H1 (cell line): ENCODE measurements at regions not wholly inside any gene's neighbourhood (a gene's known extent, or its start where the extent isn't known, plus 50 kb on each side); places are given as distances from the start of the nearest gene placed in this dataset.
A peak's percentile ranks its signal among the peaks of the same experiment; 100 is the strongest.

Experiments used
- CTCF ChIA-PET: fragments of 300-600 bp; sonication (Branson Sonifier 250); formaldehyde crosslinking; loops from one replicate; lab custom pipeline; 2021; ENCODE audit not compliant: partially characterized antibody; lab: Charles Lee
- POLR2A ChIA-PET: fragments of 300-600 bp; sonication (Branson Sonifier 250); formaldehyde crosslinking; loops from one replicate; lab custom pipeline; 2021; ENCODE audit warnings: inconsistent platforms; ENCODE audit not compliant: partially characterized antibody; lab: Charles Lee
- DNase-seq, 2 experiments: peaks; one replicate each; pipeline versions ENCODE4 v3.0.0 to v3.0.0-alpha.2; 2010 to 2022; ENCODE audit warnings: low spot score in 2 of 2, low read depth in 1 of 2, mixed read lengths in 1 of 2
- FAIRE-seq: peaks from 2 replicates; lab custom pipeline; 2011; peaks lifted over from hg19 to GRCh38; lab: Jason Lieb, UNC
- H2AFZ ChIP-seq: 2 replicates; pipeline ENCODE4 v1.8.1; 2012; ENCODE audit warnings: low read length, inconsistent platforms
- H2AK5ac ChIP-seq: 2 replicates; pipeline ENCODE4 v1.6.1; 2013; ENCODE audit warnings: low read depth, low read length
- H2BK120ac ChIP-seq: replicated peaks from 2 replicates; pipeline ENCODE3; 2013; ENCODE audit warnings: low read depth, low read length, inconsistent platforms
- H2BK12ac ChIP-seq: 2 replicates; pipeline ENCODE4 v1.6.1; 2013; ENCODE audit warnings: low read depth, low read length
- H2BK15ac ChIP-seq: 2 replicates; pipeline ENCODE4 v1.6.1; 2013; ENCODE audit warnings: low read length
- H2BK20ac ChIP-seq: 2 replicates; pipeline ENCODE4 v1.6.1; 2013; ENCODE audit warnings: low read length
- H2BK5ac ChIP-seq: 2 replicates; pipeline ENCODE4 v1.6.1; 2013; ENCODE audit warnings: low read depth, low read length
- H3K14ac ChIP-seq: 2 replicates; pipeline ENCODE4 v1.6.1; 2013; ENCODE audit warnings: inconsistent platforms; ENCODE audit not compliant: insufficient read length
- H3K18ac ChIP-seq: 2 replicates; pipeline ENCODE4 v1.6.1; 2013; ENCODE audit warnings: low read length; ENCODE audit errors: extremely low read depth
- H3K23ac ChIP-seq: 2 replicates; pipeline ENCODE4 v1.6.1; 2013; ENCODE audit warnings: inconsistent platforms; ENCODE audit not compliant: insufficient read length
- H3K23me2 ChIP-seq: 2 replicates; pipeline ENCODE4 v1.6.1; 2013; ENCODE audit warnings: low read depth, low read length
- H3K27ac ChIP-seq: 2 replicates; pipeline ENCODE4 v1.6.1; 2011; ENCODE audit warnings: low read depth, low read length, inconsistent platforms
- H3K27me3 ChIP-seq, 4 experiments: replicated peaks in 1 of 4; 1 replicate in 1 of 4; 2 replicates in 3 of 4; pipeline versions ENCODE4 v1.6.1 to v1.8.1; 2011 to 2013; ENCODE audit warnings: low read length in 3 of 4, mild to moderate bottlenecking in 3 of 4, inconsistent platforms in 2 of 4, mixed read lengths in 2 of 4, moderate library complexity in 1 of 4; ENCODE audit not compliant: control insufficient read depth in 3 of 4, insufficient read depth in 3 of 4; ENCODE audit errors: extremely low read depth in 1 of 4
- H3K36me3 ChIP-seq, 4 experiments: 2 replicates each; pipeline versions ENCODE4 v1.6.1 to v1.8.1; 2011 to 2013; ENCODE audit warnings: mild to moderate bottlenecking in 4 of 4, low read length in 3 of 4, moderate library complexity in 2 of 4, control low read depth in 1 of 4, inconsistent platforms in 1 of 4; ENCODE audit not compliant: insufficient read depth in 4 of 4, control insufficient read depth in 2 of 4
- H3K4ac ChIP-seq: replicated peaks from 2 replicates; pipeline ENCODE3; 2013; ENCODE audit warnings: low read length, low read depth, mixed read lengths, inconsistent platforms; ENCODE audit not compliant: insufficient read length
- H3K4me1 ChIP-seq, 4 experiments: replicated peaks in 1 of 4; 1 replicate in 1 of 4; 2 replicates in 3 of 4; pipeline versions ENCODE4 v1.6.1 to v1.8.1; 2011 to 2013; ENCODE audit warnings: low read length in 3 of 4, inconsistent platforms in 2 of 4, mixed read lengths in 1 of 4; ENCODE audit not compliant: insufficient read depth in 4 of 4, control insufficient read depth in 3 of 4
- H3K4me2 ChIP-seq, 2 experiments: 2 replicates each; pipeline versions ENCODE4 v1.6.1 to v1.8.1; 2011 to 2013; ENCODE audit warnings: low read depth in 2 of 2, low read length in 2 of 2, control low read depth in 1 of 2, inconsistent platforms in 1 of 2, mild to moderate bottlenecking in 1 of 2; ENCODE audit not compliant: insufficient read depth in 1 of 2
- H3K4me3 ChIP-seq, 4 experiments: fragments of 200-600, 300-600 bp in 1 of 4; sonication (generic), shearing (Covaris generic), sonication (Bioruptor Twin) in 1 of 4; 2 replicates each; pipeline versions ENCODE4 v1.5.1 to v1.8.1; 2011 to 2016; ENCODE audit warnings: low read length in 4 of 4, low read depth in 3 of 4, control low read depth in 2 of 4, inconsistent platforms in 2 of 4, mild to moderate bottlenecking in 2 of 4, mixed read lengths in 1 of 4, moderate library complexity in 1 of 4; ENCODE audit not compliant: insufficient read depth in 2 of 4; ENCODE audit errors: extremely low read depth in 1 of 4
- H3K56ac ChIP-seq: replicated peaks from 2 replicates; pipeline ENCODE3; 2013; ENCODE audit warnings: low read depth, mild to moderate bottlenecking, mixed read lengths, low read length, inconsistent platforms; ENCODE audit not compliant: insufficient read length
- H3K79me1 ChIP-seq: 2 replicates; pipeline ENCODE4 v1.6.1; 2013; ENCODE audit warnings: low read depth, low read length, control low read depth
- H3K79me2 ChIP-seq, 2 experiments: 2 replicates each; pipeline versions ENCODE4 v1.6.1 to v1.8.1; 2012 to 2013; ENCODE audit warnings: low read length in 2 of 2, mild to moderate bottlenecking in 2 of 2, inconsistent platforms in 1 of 2; ENCODE audit not compliant: insufficient read depth in 2 of 2, control insufficient read depth in 1 of 2
- H3K9ac ChIP-seq, 4 experiments: replicated peaks in 1 of 4; 1 replicate in 1 of 4; 2 replicates in 3 of 4; pipeline versions ENCODE4 v1.6.1 to v1.8.1; 2011 to 2013; ENCODE audit warnings: low read depth in 3 of 4, low read length in 3 of 4, control low read depth in 2 of 4, mild to moderate bottlenecking in 2 of 4, moderate library complexity in 2 of 4, inconsistent platforms in 1 of 4; ENCODE audit errors: extremely low read depth in 1 of 4
- H3K9me3 ChIP-seq, 2 experiments: 2 replicates each; pipeline versions ENCODE4 v1.6.1 to v1.8.1; 2012 to 2013; ENCODE audit warnings: mild to moderate bottlenecking in 2 of 2, moderate library complexity in 2 of 2, control low read depth in 1 of 2, inconsistent platforms in 1 of 2, low read depth in 1 of 2, low read length in 1 of 2, mixed read lengths in 1 of 2; ENCODE audit not compliant: insufficient read depth in 2 of 2
- H4K20me1 ChIP-seq, 2 experiments: replicated peaks in 1 of 2; 2 replicates each; pipeline versions ENCODE3 to v1.8.1; 2011 to 2013; ENCODE audit warnings: inconsistent platforms in 2 of 2, low read length in 2 of 2, mild to moderate bottlenecking in 1 of 2; ENCODE audit not compliant: insufficient read depth in 2 of 2, control insufficient read depth in 1 of 2
- H4K5ac ChIP-seq: 2 replicates; pipeline ENCODE4 v1.6.1; 2013; ENCODE audit warnings: low read length, low read depth, mixed read lengths, inconsistent platforms; ENCODE audit not compliant: insufficient read length
- H4K8ac ChIP-seq: 2 replicates; pipeline ENCODE4 v1.8.0; 2013; ENCODE audit warnings: mild to moderate bottlenecking, moderate library complexity, low read length, inconsistent platforms; ENCODE audit not compliant: insufficient read depth; ENCODE audit errors: extremely low read depth
- H4K91ac ChIP-seq: replicated peaks from 2 replicates; pipeline ENCODE3; 2013; ENCODE audit warnings: low read length, mixed read lengths, inconsistent platforms; ENCODE audit not compliant: insufficient read length
- CEBPB ChIP-seq: IDR thresholded peaks from 2 replicates; pipeline ENCODE4 v1.6.1; 2012; ENCODE audit warnings: low read depth, low read length
- JUN ChIP-seq: IDR thresholded peaks from 2 replicates; pipeline ENCODE4 v1.6.1; 2011; ENCODE audit warnings: low read depth, mild to moderate bottlenecking, improper control_type of control experiment, low read length

DNA sequence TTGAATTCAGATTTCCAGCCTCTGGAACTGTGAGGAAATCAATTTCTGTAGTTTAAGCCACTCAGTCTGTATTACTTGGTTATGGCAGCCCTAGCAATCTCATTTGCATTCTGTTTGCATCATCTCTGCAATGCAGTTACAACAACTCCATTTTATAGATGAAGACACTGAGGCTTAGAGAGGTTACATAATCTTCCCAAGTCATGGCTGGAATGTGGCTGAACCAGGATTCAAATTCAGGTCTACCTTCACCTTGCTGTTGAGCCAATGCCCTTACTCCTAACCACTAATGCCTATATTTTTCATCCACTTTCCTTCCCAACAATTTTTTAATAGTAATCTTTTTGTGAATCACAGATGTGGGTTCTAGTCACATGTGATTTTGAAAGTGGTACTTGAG lies 469.8 kb upstream of the CCL2 start:
- Histone ChIP-seq H2AFZ (no peak overlapping the region), H3K79me2 (no peaks in the 10 kb centered on the region), H4K5ac (no peak overlapping the region), H2BK20ac (no peak overlapping the region), H2AK5ac (no peak overlapping the region), H3K23me2 (no peaks in the 10 kb centered on the region), H3K4me1 (no peaks in the 10 kb centered on the region), H3K23ac (no peak overlapping the region), H3K36me3 (no peaks in the 10 kb centered on the region), H2BK120ac (no peak overlapping the region), H3K4ac (no peak overlapping the region), H3K27me3 (no peaks in the 10 kb centered on the region), H3K56ac (no peak overlapping the region), H3K9ac (no peak overlapping the region), H2BK5ac (no peak overlapping the region), H3K18ac (no peak overlapping the region), H3K27ac (no peak overlapping the region), H3K4me2 (no peak overlapping the region), H2BK12ac (no peak overlapping the region), H4K20me1 (no peaks in the 10 kb centered on the region), H2BK15ac (no peak overlapping the region), H4K8ac (no peak overlapping the region), H3K9me3 (no peaks in the 10 kb centered on the region), H4K91ac (no peak overlapping the region), H3K4me3 (no peak overlapping the region)
- no peak for FAIRE-seq
- ChIA-PET CTCF (interaction anchor here (0.9 to 1.8 kb wide), 4 partner anchors 143 to 576 kb away, joined by 3 to 4 read pairs (median 3); no protein-coding TSS in a partner anchor), POLR2A (no interaction called here)
- DNase-seq = no peak
- TF ChIP-seq CEBPB (peak; percentile 36; the same call in 1 of the 2 replicates), JUN (no peak)
- TF ChIP-seq, all 59 proteins: peak for 1
- Histone ChIP-seq H3K14ac (no peak overlapping the region), H3K79me1 (no peaks in the 10 kb centered on the region)
